Activated CD8-positive, alpha-beta T cell treated with anti-CD3 and anti-CD28 coated beads for 36 hours (primary cell): ENCODE measurements at regions not wholly inside any gene's neighbourhood (a gene's known extent, or its start where the extent isn't known, plus 50 kb on each side); places are given as distances from the start of the nearest gene placed in this dataset.

Source experiments
- ATAC-seq: fragments of 200-7000 bp; cut with Tn5 transposase; one replicate; pipeline ENCODE4 v1.10.0; 2021; ENCODE audit warnings: mild to moderate bottlenecking, moderate library complexity
- CTCF ChIA-PET: fragments of 350-600 bp; sonication (Branson Sonifier 250); formaldehyde crosslinking; loops from one replicate; lab custom pipeline; 2021; ENCODE audit warnings: antibody characterized with exemption; lab: Charles Lee
- POLR2A ChIA-PET: fragments of 350-600 bp; sonication (Branson Sonifier 250); formaldehyde crosslinking; loops from one replicate; lab custom pipeline; 2021; ENCODE audit warnings: antibody characterized with exemption; lab: Charles Lee
- DNase-seq: peaks from one replicate; pipeline ENCODE4 v3.0.0-alpha.2; 2020
- H3K27ac Mint-ChIP-seq: one replicate; pipeline ENCODE4 v1.8.0; 2021; ENCODE audit warnings: mild to moderate bottlenecking, mixed read lengths
- H3K27me3 Mint-ChIP-seq: one replicate; pipeline ENCODE4 v1.8.0; 2021; ENCODE audit warnings: mixed read lengths
- H3K36me3 Mint-ChIP-seq: one replicate; pipeline ENCODE4 v1.8.0; 2021; ENCODE audit warnings: low read depth, mixed read lengths
- H3K4me1 Mint-ChIP-seq: one replicate; pipeline ENCODE4 v1.8.0; 2021; ENCODE audit warnings: low read depth, mixed read lengths
- H3K4me3 Mint-ChIP-seq: one replicate; pipeline ENCODE4 v1.8.0; 2021; ENCODE audit warnings: mild to moderate bottlenecking, moderate library complexity, mixed read lengths
- H3K9me3 Mint-ChIP-seq: one replicate; pipeline ENCODE4 v1.8.0; 2021; ENCODE audit warnings: mixed read lengths
- CTCF ChIP-seq: fragments of 200-600 bp; IDR thresholded peaks from one replicate; pipeline ENCODE4 v1.8.0; 2022; ENCODE audit warnings: antibody characterized with exemption, mild to moderate bottlenecking
- intact Hi-C: fragments of 100-400 bp; cut with micrococcal nuclease; formaldehyde crosslinking; loops from one replicate; pipeline ENCODE4 v1.10.0; 2022

DNA sequence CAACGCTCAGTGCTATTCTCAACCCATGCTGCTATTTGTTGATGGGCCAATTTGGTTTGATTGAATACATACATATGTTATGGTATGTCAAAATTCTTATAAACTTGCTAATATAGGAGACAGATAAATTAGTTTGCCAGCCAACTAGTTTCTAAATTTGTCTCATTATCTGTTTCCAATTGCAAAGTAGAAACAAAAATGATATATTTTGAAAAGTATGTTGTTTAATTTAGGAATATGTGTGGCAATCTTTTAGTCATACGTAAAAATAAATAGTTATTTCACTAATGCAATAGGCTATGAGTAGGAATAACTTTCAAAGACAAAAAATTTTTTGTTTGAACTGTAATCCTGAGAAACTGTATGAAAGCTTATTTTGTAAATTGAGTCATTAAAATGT, 210.6 kb upstream of the KCNJ16 start:
- ChIA-PET CTCF (interaction anchor here (0.6 kb wide), 1 partner anchor 213 kb away, joined by 3 read pairs; no protein-coding TSS in a partner anchor), POLR2A (no interaction called here)
- Mint-ChIP-seq H3K27me3 (no peaks in the 10 kb centered on the region), H3K27ac (no peak overlapping the region), H3K4me1 (no peaks in the 10 kb centered on the region), H3K9me3 (peaks cover 3% of the 10 kb centered on the region), H3K36me3 (no peaks in the 10 kb centered on the region), H3K4me3 (no peak overlapping the region)
- intact Hi-C loops, result no loop called here
- no peak for ATAC-seq
- no peak for DNase-seq
- no peak for TF ChIP-seq CTCF

GRCh38 chr17:69869667-69870066, 205.4 kb upstream of the KCNJ16 start:
- DNase-seq (no peak), ATAC-seq (no peak)
- Mint-ChIP-seq H3K27me3 (no peaks in the 10 kb centered on the region), H3K36me3 (no peaks in the 10 kb centered on the region), H3K4me3 (no peak overlapping the region), H3K27ac (no peak overlapping the region), H3K9me3 (no peaks in the 10 kb centered on the region), H3K4me1 (no peaks in the 10 kb centered on the region)
- POLR2A ChIA-PET, result interaction anchor here (1.2 kb wide), 1 partner anchor 10 kb away, joined by 3 read pairs; no protein-coding TSS in a partner anchor
- intact Hi-C loops, result no loop called here
- TF ChIP-seq CTCF, result no peak
- CTCF ChIA-PET, result no interaction called here

DNA sequence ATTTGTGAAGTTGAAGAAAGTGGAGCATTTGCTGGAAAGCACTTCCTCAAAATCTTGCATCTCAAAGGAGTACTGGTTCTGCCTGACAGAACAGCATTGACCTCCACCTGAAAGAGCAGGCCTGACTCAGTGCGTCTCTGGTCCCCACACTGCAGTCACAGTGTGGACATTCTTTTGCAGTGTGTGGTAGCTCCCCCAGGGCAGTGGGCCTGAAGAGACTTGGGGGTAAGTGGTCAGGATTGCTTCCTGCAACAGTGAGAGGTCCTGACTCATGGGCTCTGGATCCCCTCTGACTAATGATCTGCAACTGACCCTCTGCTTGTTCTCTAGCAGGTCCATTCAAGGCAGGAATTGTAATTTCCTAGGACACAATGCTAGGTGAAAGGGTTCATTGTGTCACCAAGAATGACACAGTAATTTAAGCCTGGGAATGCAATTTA, 204.9 kb upstream of the KCNJ16 start:
- Mint-ChIP-seq H3K9me3 (no peaks in the 10 kb centered on the region), H3K4me3 (no peak overlapping the region), H3K4me1 (no peaks in the 10 kb centered on the region), H3K36me3 (no peaks in the 10 kb centered on the region), H3K27me3 (no peaks in the 10 kb centered on the region), H3K27ac (no peak overlapping the region)
- POLR2A ChIA-PET, result no interaction called here
- ATAC-seq (no peak), DNase-seq (no peak)
- intact Hi-C loops, result no loop called here
- CTCF ChIA-PET, result no interaction called here
- TF ChIP-seq CTCF, result no peak

GRCh38 chr17:69870751-69871199, 204.2 kb upstream of the KCNJ16 start:
- POLR2A ChIA-PET, result no interaction called here
- H3K4me1 Mint-ChIP-seq, result no peaks in the 10 kb centered on the region
- no peak overlapping the region for H3K27ac Mint-ChIP-seq
- no peak for ATAC-seq
- CTCF ChIA-PET, result no interaction called here
- H3K9me3 Mint-ChIP-seq, result no peaks in the 10 kb centered on the region
- no peak overlapping the region for H3K4me3 Mint-ChIP-seq
- H3K27me3 Mint-ChIP-seq, result no peaks in the 10 kb centered on the region
- TF ChIP-seq CTCF, result no peak
- no peak for DNase-seq
- intact Hi-C loops, result no loop called here
- no peaks in the 10 kb centered on the region for H3K36me3 Mint-ChIP-seq

- Mint-ChIP-seq H3K4me3 (no peak overlapping the region), H3K9me3 (no peaks in the 10 kb centered on the region), H3K27ac (no peak overlapping the region), H3K4me1 (no peaks in the 10 kb centered on the region), H3K27me3 (no peaks in the 10 kb centered on the region), H3K36me3 (no peaks in the 10 kb centered on the region)
- no peak for ATAC-seq
- POLR2A ChIA-PET, result no interaction called here
- CTCF ChIA-PET, result no interaction called here
- TF ChIP-seq CTCF, result no peak
- intact Hi-C loops, result no loop called here
- no peak for DNase-seq
Measured at GRCh38 chr17:69871318-69871717, 203.7 kb upstream of the KCNJ16 start.
